Stimulated activated naive CD8-positive, alpha-beta T cell treated with anti-CD3 and anti-CD28 coated beads, Interleukin-15, amount 100 ng/mL, for 72 hours (primary cell): ENCODE measurements at regions not wholly inside any gene's neighbourhood (a gene's known extent, or its start where the extent isn't known, plus 50 kb on each side); places are given as distances from the start of the nearest gene placed in this dataset.
"Not testable (repeated sequence)": the region's sequence is repeated elsewhere in the genome, so short reads cannot be mapped to it uniquely, and the experiment has no call there.

Experiments used
- ATAC-seq: fragments of 150-1000 bp; cut with Tn5 transposase; 2 replicates; pipeline ENCODE4 v1.10.0; 2021; ENCODE audit warnings: mild to moderate bottlenecking, moderate library complexity
- DNase-seq, 2 donors: peaks; one replicate each; pipeline ENCODE4 v3.0.0; 2021 to 2022
- H3K27ac Mint-ChIP-seq, 2 donors: one replicate each; pipeline ENCODE4 v1.8.0; 2022; ENCODE audit warnings: mild to moderate bottlenecking in 2 of 2, mixed read lengths in 2 of 2, moderate library complexity in 2 of 2
- H3K27me3 Mint-ChIP-seq: one replicate; pipeline ENCODE4 v1.8.0; 2022; ENCODE audit warnings: mixed read lengths
- H3K4me1 Mint-ChIP-seq: one replicate; pipeline ENCODE4 v1.8.0; 2022; ENCODE audit warnings: mild to moderate bottlenecking, mixed read lengths
- H3K4me3 Mint-ChIP-seq, 2 donors: one replicate each; pipeline ENCODE4 v1.8.0; 2022; ENCODE audit warnings: mild to moderate bottlenecking in 2 of 2, mixed read lengths in 2 of 2, moderate library complexity in 1 of 2
- H3K9me3 Mint-ChIP-seq, 2 donors: one replicate each; pipeline ENCODE4 v1.8.0; 2022; ENCODE audit warnings: mixed read lengths in 2 of 2

DNA sequence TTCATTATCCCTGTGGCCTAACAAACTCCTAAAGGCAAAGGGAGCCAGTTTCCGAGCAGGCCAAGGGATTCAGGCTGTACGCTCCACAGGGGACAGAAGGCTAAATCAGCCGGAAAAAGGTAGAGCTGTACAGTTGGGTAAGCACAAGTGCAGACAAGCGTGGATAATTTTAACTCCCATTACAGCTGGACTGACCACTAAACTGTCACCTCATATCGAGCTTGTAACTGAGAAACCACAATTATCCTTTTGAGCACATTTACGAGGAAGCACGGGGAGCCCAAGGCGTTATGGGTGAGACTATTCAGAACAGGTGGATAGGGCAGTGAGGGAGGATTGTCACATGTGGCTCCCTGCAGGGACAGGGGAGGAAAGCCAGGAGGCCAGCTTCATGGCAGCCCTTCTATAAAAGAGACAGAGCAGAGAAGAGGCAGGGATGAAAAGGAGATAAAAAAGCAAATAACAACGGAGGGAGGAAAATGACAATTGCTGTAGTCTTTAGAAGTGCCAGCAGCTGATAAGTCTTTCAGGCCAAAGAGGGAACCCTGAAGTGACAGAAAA, 288.0 kb downstream of the FGFR2 start:
- ATAC-seq: no peak
- peaks cover 0 to 7% of the 10 kb centered on the region in 2 donors for H3K9me3 Mint-ChIP-seq
- H3K27me3 Mint-ChIP-seq: no peaks in the 10 kb centered on the region
- no peak overlapping the region for H3K27ac Mint-ChIP-seq
- no peaks in the 10 kb centered on the region for H3K4me1 Mint-ChIP-seq
- DNase-seq: no peak
- no peak overlapping the region for H3K4me3 Mint-ChIP-seq

GRCh38 chr10:121311812-121312443, 286.3 kb downstream of the FGFR2 start:
- Mint-ChIP-seq H3K4me3 (no peak overlapping the region), H3K27me3 (no peaks in the 10 kb centered on the region), H3K9me3 (peaks cover 4 to 5% of the 10 kb centered on the region in 2 donors), H3K4me1 (no peaks in the 10 kb centered on the region), H3K27ac (no peak overlapping the region)
- ATAC-seq (no peak), DNase-seq (no peak)

- no peak for DNase-seq
- no peaks in the 10 kb centered on the region for H3K27me3 Mint-ChIP-seq
- peaks cover 0 to 5% of the 10 kb centered on the region in 2 donors for H3K9me3 Mint-ChIP-seq
- H3K27ac Mint-ChIP-seq: no peak overlapping the region
- ATAC-seq: no peak
- H3K4me1 Mint-ChIP-seq: no peaks in the 10 kb centered on the region
- H3K4me3 Mint-ChIP-seq: no peak overlapping the region
These were observed 285.7 kb downstream of the FGFR2 start for GRCh38 chr10:121312587-121312986.

DNA sequence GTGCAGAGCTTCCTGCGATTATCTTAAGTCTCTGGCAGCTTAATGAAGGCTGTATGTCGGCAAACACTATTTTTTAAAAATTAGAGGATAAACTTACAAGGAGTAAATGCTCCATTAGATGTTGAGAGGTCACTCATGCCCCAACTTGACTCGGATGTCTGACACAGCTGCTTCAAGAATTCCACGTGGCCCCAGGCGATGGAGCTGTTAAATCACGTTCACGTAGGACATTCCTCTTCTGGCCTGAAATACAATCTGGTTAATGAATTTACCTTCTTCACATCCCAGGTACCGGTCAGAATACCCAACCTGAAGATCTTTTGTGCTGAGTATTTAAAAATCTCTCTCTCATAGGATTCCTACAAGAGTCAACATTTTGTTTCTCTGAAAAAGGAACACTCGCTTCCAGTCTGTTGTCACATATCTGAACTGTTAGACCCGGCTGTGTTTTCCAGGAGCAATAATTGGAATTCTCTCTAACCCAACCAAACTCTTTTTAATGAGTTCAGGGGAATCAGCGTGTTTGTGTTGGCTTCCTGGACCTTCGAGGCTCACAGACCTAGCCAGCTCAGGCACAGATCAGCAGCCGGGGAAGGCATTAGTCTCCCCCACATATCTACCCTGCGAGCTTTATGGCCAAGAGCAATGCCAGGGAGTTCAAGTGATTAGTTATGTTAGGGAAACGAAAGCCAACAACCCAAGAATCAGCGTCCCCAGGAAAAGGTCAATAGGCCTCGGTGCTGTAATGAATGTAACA, 284.9 kb downstream of the FGFR2 start:
- no peak overlapping the region for H3K27ac Mint-ChIP-seq
- H3K27me3 Mint-ChIP-seq: no peaks in the 10 kb centered on the region
- H3K4me1 Mint-ChIP-seq: no peaks in the 10 kb centered on the region
- no peak for ATAC-seq
- no peak for DNase-seq
- peaks cover 0 to 5% of the 10 kb centered on the region in 2 donors for H3K9me3 Mint-ChIP-seq
- no peak overlapping the region for H3K4me3 Mint-ChIP-seq

GRCh38 chr10:121316432-121316831, 281.8 kb downstream of the FGFR2 start:
- H3K27me3 Mint-ChIP-seq: no peaks in the 10 kb centered on the region
- H3K4me3 Mint-ChIP-seq: no peak overlapping the region
- no peak overlapping the region for H3K27ac Mint-ChIP-seq
- peaks cover 0 to 5% of the 10 kb centered on the region in 2 donors for H3K9me3 Mint-ChIP-seq
- ATAC-seq: no peak
- H3K4me1 Mint-ChIP-seq: no peaks in the 10 kb centered on the region
- no peak for DNase-seq

GRCh38 chr10:121317374-121317773, 280.9 kb downstream of the FGFR2 start:
- Mint-ChIP-seq H3K27ac (no peak overlapping the region), H3K9me3 (peaks cover 0 to 5% of the 10 kb centered on the region in 2 donors), H3K4me1 (no peaks in the 10 kb centered on the region), H3K4me3 (no peak overlapping the region), H3K27me3 (no peaks in the 10 kb centered on the region)
- DNase-seq (no peak), ATAC-seq (no peak)

DNA sequence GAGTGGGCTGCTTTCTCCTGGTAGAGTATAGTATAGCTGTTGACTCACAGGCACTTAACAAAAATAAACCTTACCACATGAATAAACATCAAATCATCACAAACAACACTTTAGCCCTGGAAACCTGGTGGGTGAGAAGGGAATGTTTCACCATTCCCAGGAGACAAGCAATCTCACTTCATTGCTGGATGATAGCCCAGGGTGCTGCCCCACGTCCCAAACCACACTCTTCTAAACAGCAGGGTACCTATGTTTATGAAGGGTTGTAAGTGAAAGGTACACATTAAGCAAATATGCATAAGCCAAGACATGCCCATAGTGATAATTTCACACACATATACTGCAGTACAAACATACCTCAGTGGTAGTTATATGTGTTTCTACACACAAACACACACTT, 276.2 kb downstream of the FGFR2 start:
- no peak for DNase-seq
- ATAC-seq: no peak

GRCh38 chr10:121322776-121323175, 275.5 kb downstream of the FGFR2 start:
- Mint-ChIP-seq H3K9me3 (no peaks in the 10 kb centered on the region), H3K27ac (no peak overlapping the region), H3K4me3 (no peak overlapping the region), H3K27me3 (no peaks in the 10 kb centered on the region), H3K4me1 (no peaks in the 10 kb centered on the region)
- DNase-seq (no peak), ATAC-seq (no peak)

More for the DNA sequence above, 276.2 kb downstream of the FGFR2 start:
- Mint-ChIP-seq H3K4me1 (no peaks in the 10 kb centered on the region), H3K27me3 (no peaks in the 10 kb centered on the region), H3K27ac (no peak overlapping the region), H3K4me3 (no peak overlapping the region), H3K9me3 (no peaks in the 10 kb centered on the region)

DNA sequence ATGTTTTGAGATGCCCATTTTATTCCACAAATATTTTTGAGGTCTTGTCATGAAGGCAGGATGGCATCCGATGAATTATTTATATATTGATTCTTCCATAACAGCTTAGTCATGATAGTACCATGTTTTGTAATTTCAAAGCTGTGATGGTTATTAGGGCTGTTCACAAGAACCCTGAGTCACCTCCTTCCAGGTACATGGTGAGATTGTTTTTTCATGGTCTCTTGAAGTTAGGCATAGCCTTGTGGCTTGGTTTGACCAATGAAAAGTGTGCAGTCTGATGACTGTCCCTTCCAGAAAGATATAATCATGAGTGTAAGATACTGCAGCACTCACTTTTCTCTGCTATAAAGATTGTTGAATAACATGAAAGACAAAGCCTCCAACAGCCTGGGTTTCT, 274.8 kb downstream of the FGFR2 start:
- no peaks in the 10 kb centered on the region for H3K4me1 Mint-ChIP-seq
- DNase-seq (no peak), ATAC-seq (no peak)
- no peaks in the 10 kb centered on the region for H3K27me3 Mint-ChIP-seq
- H3K4me3 Mint-ChIP-seq: no peak overlapping the region
- H3K9me3 Mint-ChIP-seq: no peaks in the 10 kb centered on the region
- no peak overlapping the region for H3K27ac Mint-ChIP-seq

GRCh38 chr10:121324678-121325213, 273.5 kb downstream of the FGFR2 start:
- no peak overlapping the region for H3K27ac Mint-ChIP-seq
- DNase-seq (no peak), ATAC-seq (no peak)
- H3K27me3 Mint-ChIP-seq: no peaks in the 10 kb centered on the region
- H3K9me3 Mint-ChIP-seq: no peaks in the 10 kb centered on the region
- H3K4me3 Mint-ChIP-seq: no peak overlapping the region
- no peaks in the 10 kb centered on the region for H3K4me1 Mint-ChIP-seq

DNA sequence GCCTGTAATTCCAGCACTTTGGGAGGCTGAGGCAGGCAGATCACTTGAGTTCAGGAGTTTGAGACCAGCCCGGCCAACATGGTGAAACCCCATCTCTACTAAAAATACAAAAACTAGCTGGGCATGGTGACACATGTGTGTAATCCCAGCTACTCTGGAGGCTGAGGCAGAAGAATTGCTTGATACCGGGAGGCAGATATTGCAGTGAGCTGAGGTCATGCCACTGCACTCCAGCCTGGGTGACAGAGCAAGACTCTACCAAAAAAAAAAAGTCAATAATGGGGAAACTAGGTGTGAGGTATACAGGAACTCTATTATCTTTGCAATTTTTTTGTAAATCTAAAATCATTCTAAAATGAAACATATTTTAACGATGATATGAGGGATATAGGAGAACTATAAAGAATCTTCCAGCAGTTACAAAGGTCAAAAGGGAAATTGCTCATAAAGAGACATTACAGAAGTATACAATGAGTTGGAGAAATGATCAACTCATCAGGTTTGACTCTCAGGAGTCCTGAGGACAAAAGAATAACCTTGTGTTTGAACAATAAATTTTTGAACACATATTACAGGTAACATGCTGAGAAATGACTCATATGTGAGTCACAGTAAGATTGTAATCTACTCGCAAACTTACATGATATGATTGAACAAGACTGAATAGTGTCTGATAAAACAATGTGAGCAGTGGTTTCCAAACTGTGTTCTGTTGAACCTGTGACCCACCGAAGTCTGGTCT, 272.6 kb downstream of the FGFR2 start:
- H3K4me1 Mint-ChIP-seq: no peaks in the 10 kb centered on the region
- no peaks in the 10 kb centered on the region for H3K27me3 Mint-ChIP-seq
- H3K9me3 Mint-ChIP-seq: peaks cover 0 to 3% of the 10 kb centered on the region in 2 donors
- no peak for ATAC-seq
- no peak overlapping the region for H3K4me3 Mint-ChIP-seq
- no peak for DNase-seq
- no peak overlapping the region for H3K27ac Mint-ChIP-seq

GRCh38 chr10:121326905-121327304, 271.3 kb downstream of the FGFR2 start:
- no peaks in the 10 kb centered on the region for H3K4me1 Mint-ChIP-seq
- DNase-seq: no peak
- peaks cover 0 to 4% of the 10 kb centered on the region in 2 donors for H3K9me3 Mint-ChIP-seq
- H3K27ac Mint-ChIP-seq: no peak overlapping the region
- H3K4me3 Mint-ChIP-seq: no peak overlapping the region
- ATAC-seq: no peak
- H3K27me3 Mint-ChIP-seq: no peaks in the 10 kb centered on the region

- Mint-ChIP-seq H3K4me1 (no peaks in the 10 kb centered on the region), H3K27ac (no peak overlapping the region), H3K9me3 (peaks cover 0 to 4% of the 10 kb centered on the region in 2 donors), H3K27me3 (no peaks in the 10 kb centered on the region), H3K4me3 (no peak overlapping the region)
- no peak for ATAC-seq
- DNase-seq: no peak
These were observed 270.5 kb downstream of the FGFR2 start for GRCh38 chr10:121327727-121328126.

DNA sequence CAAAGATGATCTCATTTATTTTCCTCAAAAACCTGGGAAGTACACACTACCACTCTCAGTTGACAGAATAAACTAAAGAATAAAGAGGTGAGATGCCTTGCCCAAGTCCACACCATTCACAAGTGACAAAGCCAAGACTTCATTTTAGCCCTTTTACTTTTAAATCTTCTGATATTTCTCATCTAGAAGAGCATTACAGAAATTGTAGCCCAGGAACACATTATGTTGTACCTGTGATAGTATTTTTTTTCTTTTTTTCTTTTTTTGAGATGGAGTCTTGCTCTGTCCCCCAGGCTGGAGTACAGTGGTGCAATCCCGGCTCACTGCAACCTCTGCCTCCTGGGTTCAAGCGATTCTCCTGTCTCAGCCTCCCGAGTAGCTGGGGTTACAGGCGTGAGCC, 268.6 kb downstream of the FGFR2 start:
- not testable (repeated sequence) for H3K27ac Mint-ChIP-seq, H3K4me3 Mint-ChIP-seq, H3K4me1 Mint-ChIP-seq, ATAC-seq, DNase-seq, H3K27me3 Mint-ChIP-seq, H3K9me3 Mint-ChIP-seq

DNA sequence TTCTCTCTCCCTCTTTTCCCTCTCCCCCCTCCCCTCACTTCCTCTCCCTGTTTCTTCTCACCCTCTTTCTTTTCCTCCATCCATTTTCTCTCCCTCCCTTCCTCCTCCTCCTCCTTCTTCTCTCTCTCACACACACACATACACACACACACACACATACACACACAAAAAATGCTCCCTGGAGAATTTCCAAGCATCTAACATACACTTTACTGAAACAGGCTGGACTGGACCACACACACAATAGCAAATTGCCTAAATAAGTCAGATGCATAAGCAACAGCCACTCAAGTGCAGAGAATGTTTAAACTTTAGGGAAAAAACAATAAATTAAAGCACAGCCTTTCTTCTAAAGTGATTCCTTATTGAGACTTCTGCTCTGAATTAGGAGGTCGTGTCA, 267.7 kb downstream of the FGFR2 start:
- no peaks in the 10 kb centered on the region for H3K4me1 Mint-ChIP-seq
- peaks cover 3 to 4% of the 10 kb centered on the region in 2 donors for H3K9me3 Mint-ChIP-seq
- no peak overlapping the region for H3K27ac Mint-ChIP-seq
- no peak for DNase-seq
- H3K27me3 Mint-ChIP-seq: no peaks in the 10 kb centered on the region
- H3K4me3 Mint-ChIP-seq: no peak overlapping the region
- no peak for ATAC-seq
